GM10266 (cell line): ENCODE measurements at regions not wholly inside any gene's neighbourhood (a gene's known extent, or its start where the extent isn't known, plus 50 kb on each side); places are given as distances from the start of the nearest gene placed in this dataset.

Experiments
- DNase-seq: peaks from one replicate; pipeline ENCODE4 v3.0.0; 2012; ENCODE audit errors: extremely low spot score
- CTCF ChIP-seq: IDR thresholded peaks from 2 replicates; pipeline ENCODE4 v1.5.1; 2012; ENCODE audit warnings: mild to moderate bottlenecking, low read depth; ENCODE audit not compliant: control insufficient read depth, insufficient read depth; ENCODE audit errors: missing control alignments

- DNase-seq: no peak
- no peak for TF ChIP-seq CTCF
Observed at GRCh38 chr4:11777447-11777846, 348.8 kb upstream of the HS3ST1 start.

GRCh38 chr4:11774346-11774745 lies 345.7 kb upstream of the HS3ST1 start:
- no peak for TF ChIP-seq CTCF
- no peak for DNase-seq

GRCh38 chr4:11773798-11774197 lies 345.1 kb upstream of the HS3ST1 start:
- no peak for TF ChIP-seq CTCF
- DNase-seq: no peak

- DNase-seq: no peak
- no peak for TF ChIP-seq CTCF
Observed at GRCh38 chr4:11769434-11769833, 340.7 kb upstream of the HS3ST1 start.

GRCh38 chr4:11768251-11768972 lies 339.7 kb upstream of the HS3ST1 start:
- no peak for DNase-seq
- no peak for TF ChIP-seq CTCF

GRCh38 chr4:11765849-11766453 lies 337.3 kb upstream of the HS3ST1 start:
- peak; percentile 20 for DNase-seq
- TF ChIP-seq CTCF: peak; percentile 63

GRCh38 chr4:11748164-11748872 lies 319.6 kb upstream of the HS3ST1 start:
- no peak for DNase-seq
- TF ChIP-seq CTCF: no peak
